B cell (primary cell): ENCODE measurements at regions not wholly inside any gene's neighbourhood (a gene's known extent, or its start where the extent isn't known, plus 50 kb on each side); places are given as distances from the start of the nearest gene placed in this dataset.

Source experiments
- ATAC-seq: fragments of 200-7000 bp; cut with Tn5 transposase; one replicate; pipeline ENCODE4 v1.10.0; 2021; ENCODE audit warnings: low read depth, mild to moderate bottlenecking, moderate number of reproducible peaks, moderate library complexity
- CTCF ChIA-PET: fragments of 350-600 bp; sonication (Branson Sonifier 250); formaldehyde crosslinking; loops from one replicate; lab custom pipeline; 2021; ENCODE audit warnings: antibody characterized with exemption, inconsistent platforms; lab: Charles Lee
- POLR2A ChIA-PET: fragments of 350-600 bp; sonication (Branson Sonifier 250); formaldehyde crosslinking; loops from one replicate; lab custom pipeline; 2021; ENCODE audit warnings: antibody characterized with exemption; lab: Charles Lee
- DNase-seq: peaks from one replicate; pipeline ENCODE4 v3.0.0; 2013
- H2AFZ ChIP-seq: 2 replicates; pipeline ENCODE4 v1.6.1; 2012; ENCODE audit warnings: mild to moderate bottlenecking, low read depth, low read length; ENCODE audit not compliant: insufficient read depth, poor library complexity, severe bottlenecking
- H3K27ac ChIP-seq, 2 donors: 1 replicate in 1 of 2; 2 replicates in 1 of 2; pipeline ENCODE4 v1.5.1; 2012 to 2013; ENCODE audit warnings: low read length in 2 of 2, mild to moderate bottlenecking in 2 of 2, moderate library complexity in 1 of 2
- H3K27me3 ChIP-seq, 4 experiments: fragments of 200-600 bp in 1 of 4; sonication (generic) in 1 of 4; replicated peaks in 1 of 4; 1 replicate in 2 of 4; 2 replicates in 2 of 4; pipeline versions ENCODE4 v1.6.1 to v1.7.0; 2013 to 2016; ENCODE audit warnings: low read length in 3 of 4, mild to moderate bottlenecking in 2 of 4, mixed read lengths in 1 of 4, moderate library complexity in 1 of 4; ENCODE audit not compliant: insufficient read depth in 4 of 4, control insufficient read depth in 3 of 4; ENCODE audit errors: control extremely low read depth in 1 of 4
- H3K36me3 ChIP-seq, 2 experiments: replicated peaks in 1 of 2; 1 replicate in 1 of 2; 2 replicates in 1 of 2; pipeline versions ENCODE4 v1.6.1 to v1.7.1; 2013; ENCODE audit warnings: low read length in 1 of 2; ENCODE audit not compliant: insufficient read depth in 2 of 2, control insufficient read depth in 1 of 2; ENCODE audit errors: control extremely low read depth in 1 of 2, extremely low read depth in 1 of 2
- H3K4me1 ChIP-seq, 2 donors: fragments of 200-600 bp in 1 of 2; sonication (generic) in 1 of 2; 1 replicate in 1 of 2; 2 replicates in 1 of 2; pipeline versions ENCODE4 v1.5.1 to v1.6.1; 2013 to 2017; ENCODE audit warnings: low read length in 2 of 2; ENCODE audit not compliant: control insufficient read depth in 2 of 2, insufficient read depth in 2 of 2
- H3K4me2 ChIP-seq: replicated peaks from 2 replicates; pipeline ENCODE3; 2012; ENCODE audit warnings: mild to moderate bottlenecking, low read depth, low read length; ENCODE audit not compliant: poor library complexity, severe bottlenecking
- H3K4me3 ChIP-seq, 5 experiments: fragments of 200-600 bp in 1 of 5; sonication (generic) in 1 of 5; 1 replicate in 3 of 5; 2 replicates in 2 of 5; pipeline versions ENCODE4 v1.5.1 to v1.7.0; 2011 to 2016; ENCODE audit warnings: low read length in 4 of 5, mild to moderate bottlenecking in 4 of 5, low read depth in 2 of 5, control low read depth in 1 of 5, moderate library complexity in 1 of 5; ENCODE audit not compliant: insufficient read depth in 1 of 5; ENCODE audit errors: control extremely low read depth in 1 of 5, extremely low read depth in 1 of 5
- H3K79me2 ChIP-seq: fragments of 200-600 bp; sonication (generic); one replicate; pipeline ENCODE4 v1.6.0; 2016; ENCODE audit warnings: low read length; ENCODE audit not compliant: control insufficient read depth, insufficient read depth
- H3K9ac ChIP-seq: fragments of 200-600 bp; sonication (generic); 2 replicates; pipeline ENCODE4 v1.6.1; 2017; ENCODE audit warnings: mild to moderate bottlenecking, low read length, moderate library complexity
- H3K9me3 ChIP-seq, 3 donors: one replicate each; pipeline versions ENCODE4 v1.6.1 to v1.7.1; 2013; ENCODE audit warnings: low read length in 2 of 3; ENCODE audit not compliant: control insufficient read depth in 2 of 3, insufficient read depth in 1 of 3; ENCODE audit errors: control extremely low read depth in 1 of 3
- H4K20me1 ChIP-seq: 2 replicates; pipeline ENCODE4 v1.6.0; 2012; ENCODE audit warnings: mild to moderate bottlenecking, low read length; ENCODE audit not compliant: insufficient read depth, control insufficient read depth, poor library complexity, severe bottlenecking
- H3K27ac Mint-ChIP-seq: one replicate; pipeline ENCODE4 v1.8.0; 2021; ENCODE audit warnings: mixed read lengths
- H3K27me3 Mint-ChIP-seq: one replicate; pipeline ENCODE4 v1.8.0; 2021; ENCODE audit warnings: mixed read lengths
- H3K4me1 Mint-ChIP-seq: one replicate; pipeline ENCODE4 v1.8.0; 2021; ENCODE audit warnings: mixed read lengths
- H3K4me3 Mint-ChIP-seq: one replicate; pipeline ENCODE4 v1.8.0; 2021; ENCODE audit warnings: mixed read lengths
- H3K9me3 Mint-ChIP-seq: one replicate; pipeline ENCODE4 v1.8.0; 2022; ENCODE audit warnings: mixed read lengths; ENCODE audit not compliant: insufficient read depth
- EZH2 ChIP-seq: IDR thresholded peaks from 2 replicates; pipeline ENCODE4 v1.6.1; 2012; ENCODE audit warnings: borderline replicate concordance, low read depth, mild to moderate bottlenecking, moderate library complexity, low read length; ENCODE audit not compliant: insufficient read depth, poor library complexity, severe bottlenecking
- WGBS: methylation state at CpG from one replicate; pipeline ENCODE4 v1.1.5; 2013; ENCODE audit warnings: missing lambda C conversion rate; ENCODE audit not compliant: insufficient coverage; 5-methylcytosine and 5-hydroxymethylcytosine counted together
- intact Hi-C: fragments of 100-400 bp; cut with micrococcal nuclease; formaldehyde crosslinking; loops from one replicate; pipeline ENCODE4 v1.10.0; 2022
- TF ChIP-seq, protein P1 (sequence below): fragments of 200-600 bp; IDR thresholded peaks from one replicate; pipeline ENCODE4 v1.8.0; 2022; ENCODE audit warnings: antibody characterized with exemption, mild to moderate bottlenecking

DNA sequence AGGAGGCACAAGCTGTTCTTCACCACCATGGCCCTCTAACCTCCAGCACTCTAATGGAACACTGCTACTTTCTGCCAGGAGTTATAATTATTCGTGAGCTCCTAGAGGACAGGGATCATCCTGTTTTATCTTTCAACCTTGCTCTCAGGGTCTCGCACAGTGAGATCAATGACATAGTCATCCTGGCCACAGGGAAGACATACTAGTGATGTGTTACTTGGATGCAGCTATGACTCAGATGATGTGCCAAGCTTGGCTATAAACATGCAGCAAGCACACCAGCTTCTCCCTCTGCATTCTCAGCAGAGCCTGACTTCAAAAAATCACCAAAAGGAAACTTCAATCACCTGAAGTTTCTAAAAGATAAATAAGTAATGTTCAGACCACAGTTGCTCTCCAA is 203.8 kb upstream of the HES1 start:
- TF ChIP-seq, protein P1, sequence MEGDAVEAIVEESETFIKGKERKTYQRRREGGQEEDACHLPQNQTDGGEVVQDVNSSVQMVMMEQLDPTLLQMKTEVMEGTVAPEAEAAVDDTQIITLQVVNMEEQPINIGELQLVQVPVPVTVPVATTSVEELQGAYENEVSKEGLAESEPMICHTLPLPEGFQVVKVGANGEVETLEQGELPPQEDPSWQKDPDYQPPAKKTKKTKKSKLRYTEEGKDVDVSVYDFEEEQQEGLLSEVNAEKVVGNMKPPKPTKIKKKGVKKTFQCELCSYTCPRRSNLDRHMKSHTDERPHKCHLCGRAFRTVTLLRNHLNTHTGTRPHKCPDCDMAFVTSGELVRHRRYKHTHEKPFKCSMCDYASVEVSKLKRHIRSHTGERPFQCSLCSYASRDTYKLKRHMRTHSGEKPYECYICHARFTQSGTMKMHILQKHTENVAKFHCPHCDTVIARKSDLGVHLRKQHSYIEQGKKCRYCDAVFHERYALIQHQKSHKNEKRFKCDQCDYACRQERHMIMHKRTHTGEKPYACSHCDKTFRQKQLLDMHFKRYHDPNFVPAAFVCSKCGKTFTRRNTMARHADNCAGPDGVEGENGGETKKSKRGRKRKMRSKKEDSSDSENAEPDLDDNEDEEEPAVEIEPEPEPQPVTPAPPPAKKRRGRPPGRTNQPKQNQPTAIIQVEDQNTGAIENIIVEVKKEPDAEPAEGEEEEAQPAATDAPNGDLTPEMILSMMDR, result no peak
- TF ChIP-seq EZH2, result no peak
- no peak overlapping the region for H3K27ac ChIP-seq
- intact Hi-C loops, result no loop called here
- no peak overlapping the region for H2AFZ ChIP-seq
- CTCF ChIA-PET, result interaction anchor here (2.1 kb wide), 1 partner anchor 384 kb away, joined by 4 read pairs; no protein-coding TSS in a partner anchor
- Mint-ChIP-seq H3K9me3 (no peaks in the 10 kb centered on the region), H3K27ac (no peak overlapping the region), H3K4me1 (no peaks in the 10 kb centered on the region), H3K27me3 (peaks cover 15% of the 10 kb centered on the region), H3K4me3 (no peak overlapping the region)
- no peaks in the 10 kb centered on the region for H4K20me1 ChIP-seq
- peaks cover 0 to 4% (median 2%) of the 10 kb centered on the region in 4 experiments for H3K27me3 ChIP-seq
- no peak overlapping the region for H3K4me2 ChIP-seq
- H3K4me3 ChIP-seq, result no peak overlapping the region
- POLR2A ChIA-PET, result no interaction called here
- no peaks in the 10 kb centered on the region for H3K9me3 ChIP-seq
- no peaks in the 10 kb centered on the region for H3K4me1 ChIP-seq
- ATAC-seq, result no peak
- H3K79me2 ChIP-seq, result no peaks in the 10 kb centered on the region
- no peak overlapping the region for H3K9ac ChIP-seq
- 71% methylated on average over 1 of the region's 2 CpGs for WGBS
- no peak for DNase-seq
- no peaks in the 10 kb centered on the region for H3K36me3 ChIP-seq

DNA sequence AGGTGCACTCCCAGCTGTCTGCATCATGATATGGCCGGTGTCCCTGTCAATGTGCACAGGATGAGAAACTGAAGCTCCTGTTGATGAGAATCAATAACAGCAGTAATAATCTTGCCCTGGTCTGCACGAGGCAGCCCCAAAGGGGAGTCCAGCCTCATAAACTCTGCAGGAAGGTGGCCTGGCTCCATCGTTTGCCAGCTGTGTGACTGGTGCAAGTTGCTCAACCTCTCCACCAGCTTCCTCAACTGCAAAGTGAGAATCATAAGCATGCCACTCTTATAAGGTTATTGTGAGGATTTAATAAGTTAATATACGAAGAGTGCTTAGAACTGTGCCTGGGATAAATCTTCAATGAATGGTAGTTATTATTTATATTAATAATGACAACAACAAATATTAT is 203.4 kb upstream of the HES1 start:
- Mint-ChIP-seq H3K4me3 (no peak overlapping the region), H3K9me3 (no peaks in the 10 kb centered on the region), H3K27ac (no peak overlapping the region), H3K27me3 (peaks cover 15% of the 10 kb centered on the region), H3K4me1 (no peaks in the 10 kb centered on the region)
- no peak overlapping the region for H2AFZ ChIP-seq
- no peak overlapping the region for H3K4me2 ChIP-seq
- 88% methylated on average over 3 of the region's 4 CpGs for WGBS
- peaks cover 0 to 4% (median 2%) of the 10 kb centered on the region in 4 experiments for H3K27me3 ChIP-seq
- ChIA-PET CTCF (interaction anchor here (2.1 kb wide), 1 partner anchor 383 kb away, joined by 4 read pairs; no protein-coding TSS in a partner anchor), POLR2A (no interaction called here)
- H3K4me3 ChIP-seq, result no peak overlapping the region
- H3K36me3 ChIP-seq, result no peaks in the 10 kb centered on the region
- H3K27ac ChIP-seq, result no peak overlapping the region
- ATAC-seq (no peak), DNase-seq (no peak)
- H3K9me3 ChIP-seq, result no peaks in the 10 kb centered on the region
- no peaks in the 10 kb centered on the region for H3K4me1 ChIP-seq
- H3K9ac ChIP-seq, result no peak overlapping the region
- intact Hi-C loops, result no loop called here
- H4K20me1 ChIP-seq, result no peaks in the 10 kb centered on the region
- no peaks in the 10 kb centered on the region for H3K79me2 ChIP-seq
- TF ChIP-seq EZH2, result no peak
- TF ChIP-seq, protein P1, result no peak
